Coronary artery (tissue), 2 donors: ENCODE measurements at regions not wholly inside any gene's neighbourhood (a gene's known extent, or its start where the extent isn't known, plus 50 kb on each side); places are given as distances from the start of the nearest gene placed in this dataset.

Experiments
- DNase-seq: peaks from one replicate; pipeline ENCODE4 v3.0.0-alpha.2; 2017; ENCODE audit warnings: low spot score
- H3K27ac ChIP-seq, 2 donors: fragments of 200-600 bp; sonication (generic); one replicate each; pipeline ENCODE4 v1.5.1; 2016 to 2019
- H3K4me3 ChIP-seq: fragments of 200-600 bp; sonication (generic); 2 replicates; pipeline ENCODE4 v1.5.1; 2016; ENCODE audit warnings: mild to moderate bottlenecking, moderate library complexity
- TF ChIP-seq, protein P1 (sequence below): fragments of 200-600 bp; sonication (generic); IDR thresholded peaks from one replicate; pipeline ENCODE4 v1.5.1; 2019; ENCODE audit warnings: antibody characterized with exemption

DNA sequence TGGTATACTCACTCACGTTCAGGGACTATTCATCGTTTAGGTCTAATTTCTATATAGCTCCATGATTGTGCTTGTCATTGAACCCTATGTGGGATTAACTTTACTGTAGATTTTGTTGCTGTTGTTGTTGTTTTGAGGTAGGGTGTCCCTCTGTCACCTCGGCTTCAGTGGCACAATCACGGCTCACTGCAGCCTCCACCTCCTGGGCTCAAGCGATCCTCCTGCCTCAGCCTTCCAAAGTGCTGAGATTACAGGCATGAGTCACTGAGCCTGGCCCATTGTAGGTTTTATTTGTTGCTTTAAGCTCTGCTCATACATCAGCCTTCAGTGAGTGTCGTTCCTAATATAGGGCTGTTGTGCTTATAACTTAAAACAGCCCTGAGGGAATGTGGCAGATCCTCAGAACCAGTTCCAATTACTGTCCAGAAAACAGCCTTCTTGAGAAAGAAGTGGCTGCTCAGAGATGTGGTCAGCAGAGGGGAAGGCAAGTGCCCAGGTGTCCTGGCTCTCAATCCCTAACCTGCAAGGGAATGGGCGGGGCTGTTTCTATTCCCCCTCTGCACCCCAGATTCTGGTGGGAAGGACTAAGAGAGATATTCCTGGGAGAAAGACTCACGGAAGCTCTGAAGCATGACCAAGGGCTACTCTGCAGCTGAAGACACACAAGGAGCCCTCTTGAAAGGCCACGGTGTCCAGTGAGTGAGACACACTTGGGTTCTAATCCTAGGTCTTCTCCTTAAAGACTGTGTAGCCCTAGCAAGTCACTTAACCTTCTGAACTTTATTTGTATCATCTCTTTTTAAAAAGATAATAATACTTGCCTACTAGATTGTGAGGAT lies 79.6 kb upstream of the LCLAT1 start:
- no peak for DNase-seq
- TF ChIP-seq, protein P1, sequence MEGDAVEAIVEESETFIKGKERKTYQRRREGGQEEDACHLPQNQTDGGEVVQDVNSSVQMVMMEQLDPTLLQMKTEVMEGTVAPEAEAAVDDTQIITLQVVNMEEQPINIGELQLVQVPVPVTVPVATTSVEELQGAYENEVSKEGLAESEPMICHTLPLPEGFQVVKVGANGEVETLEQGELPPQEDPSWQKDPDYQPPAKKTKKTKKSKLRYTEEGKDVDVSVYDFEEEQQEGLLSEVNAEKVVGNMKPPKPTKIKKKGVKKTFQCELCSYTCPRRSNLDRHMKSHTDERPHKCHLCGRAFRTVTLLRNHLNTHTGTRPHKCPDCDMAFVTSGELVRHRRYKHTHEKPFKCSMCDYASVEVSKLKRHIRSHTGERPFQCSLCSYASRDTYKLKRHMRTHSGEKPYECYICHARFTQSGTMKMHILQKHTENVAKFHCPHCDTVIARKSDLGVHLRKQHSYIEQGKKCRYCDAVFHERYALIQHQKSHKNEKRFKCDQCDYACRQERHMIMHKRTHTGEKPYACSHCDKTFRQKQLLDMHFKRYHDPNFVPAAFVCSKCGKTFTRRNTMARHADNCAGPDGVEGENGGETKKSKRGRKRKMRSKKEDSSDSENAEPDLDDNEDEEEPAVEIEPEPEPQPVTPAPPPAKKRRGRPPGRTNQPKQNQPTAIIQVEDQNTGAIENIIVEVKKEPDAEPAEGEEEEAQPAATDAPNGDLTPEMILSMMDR, result no peak
- Histone ChIP-seq H3K27ac (peak overlapping the region in 1 of 2 donors; percentile 17), H3K4me3 (no peak overlapping the region)

DNA sequence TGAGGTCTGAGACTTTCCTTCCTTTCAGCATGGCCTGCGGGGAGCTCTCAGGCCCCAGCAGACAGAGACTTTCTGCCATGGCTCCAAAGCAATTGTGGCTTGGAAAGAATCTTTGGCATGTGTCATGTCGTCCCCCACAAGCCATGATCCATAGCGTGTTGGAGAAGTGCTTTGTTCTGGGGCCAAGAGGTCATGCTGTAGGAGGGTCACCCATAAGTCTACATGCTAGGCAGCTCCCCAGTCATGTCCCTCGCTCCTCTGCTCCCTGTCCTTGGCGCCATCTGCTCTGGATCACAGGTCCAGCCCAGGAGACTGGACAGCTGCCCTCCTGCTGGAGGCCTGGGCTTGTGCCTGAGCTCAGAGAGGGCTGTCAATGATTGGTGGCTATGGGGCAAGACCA lies 78.8 kb upstream of the LCLAT1 start:
- TF ChIP-seq, protein P1, result no peak
- DNase-seq, result no peak
- no peak overlapping the region for H3K4me3 ChIP-seq
- H3K27ac ChIP-seq, result peak overlapping the region; percentile 3 to 56

DNA sequence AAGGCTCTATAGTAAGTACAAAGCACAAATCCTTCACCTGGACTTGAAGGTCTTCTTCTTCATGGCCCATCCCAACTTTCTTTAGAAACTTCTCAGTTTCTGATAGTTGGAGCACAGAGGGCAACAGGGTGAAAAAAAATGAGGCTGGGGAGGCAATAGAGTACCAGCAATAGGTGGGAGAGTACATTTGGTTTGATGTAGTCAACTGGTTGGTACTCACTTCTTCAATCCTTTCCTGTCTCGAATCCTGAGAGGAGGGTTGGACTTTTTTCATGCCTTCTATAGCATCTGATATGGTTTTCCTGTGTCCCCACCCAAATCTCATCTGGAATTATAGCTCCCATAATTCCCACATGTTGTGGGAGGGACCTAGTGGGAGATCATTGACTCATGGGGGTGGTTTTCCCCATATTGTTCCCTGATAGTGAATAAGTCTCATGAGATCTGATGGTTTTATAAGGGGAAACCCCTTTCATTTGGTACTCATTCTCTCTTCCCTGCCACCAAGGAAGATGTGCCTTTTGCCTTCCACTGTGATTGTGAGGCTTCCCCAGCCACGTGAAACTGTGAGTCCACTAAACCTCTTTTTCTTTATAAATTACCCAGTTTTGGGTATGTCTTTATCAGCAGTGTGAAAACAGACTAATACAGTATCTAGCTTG lies 75.9 kb upstream of the LCLAT1 start:
- TF ChIP-seq, protein P1, result no peak
- Histone ChIP-seq H3K27ac (peak overlapping the region in 1 of 2 donors; percentile 90), H3K4me3 (no peak overlapping the region)
- no peak for DNase-seq

DNA sequence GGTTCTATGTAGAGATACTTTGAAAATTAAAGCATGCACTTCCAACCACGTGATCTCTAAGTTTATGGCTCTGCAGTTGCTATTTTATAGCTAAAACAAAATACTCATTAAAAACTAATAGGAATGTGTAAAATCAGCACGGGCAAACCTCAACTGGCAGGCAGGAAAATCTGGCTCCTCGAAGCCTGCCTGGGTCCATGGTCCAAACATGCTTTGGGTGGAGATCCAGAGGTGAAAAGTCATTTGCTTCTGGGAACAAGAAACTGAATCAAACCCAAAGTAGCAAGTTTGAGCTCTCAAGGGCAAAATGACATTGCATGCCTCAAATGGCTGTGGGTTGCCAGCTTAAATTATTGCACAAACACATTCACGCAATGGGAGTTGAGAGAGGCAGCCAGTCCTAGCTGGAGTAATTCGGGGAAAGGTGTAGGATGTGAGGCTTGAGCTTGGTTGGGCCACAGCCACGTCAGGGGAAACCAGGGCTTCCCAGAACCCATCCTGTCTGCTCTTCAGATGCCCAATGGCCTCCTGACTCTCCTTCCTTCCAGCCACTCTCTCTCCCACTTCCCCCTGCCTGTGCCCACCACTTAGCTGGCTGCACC lies 75.2 kb upstream of the LCLAT1 start:
- no peak overlapping the region for H3K4me3 ChIP-seq
- TF ChIP-seq, protein P1, result no peak
- peak; percentile 80 for DNase-seq
- peak overlapping the region; percentile 66 to 90 for H3K27ac ChIP-seq

DNA sequence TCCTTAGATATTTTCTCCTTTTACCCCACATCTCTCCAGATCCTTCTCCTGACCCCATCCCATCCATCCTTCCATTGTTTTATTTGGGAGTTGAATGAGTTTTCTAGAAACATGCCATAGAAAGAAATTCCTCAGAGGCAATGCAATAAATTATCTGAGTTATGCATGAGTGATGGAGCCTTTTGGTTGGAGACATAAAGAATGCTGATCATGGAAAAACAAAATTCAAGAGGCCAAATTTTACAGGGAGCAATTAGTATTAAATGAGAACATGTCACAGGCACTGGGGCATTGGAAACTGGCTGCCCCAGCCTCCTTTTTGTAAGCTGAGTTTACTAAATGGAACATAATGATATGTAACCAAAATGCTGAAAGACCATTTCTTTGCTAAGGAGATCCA lies 74.2 kb upstream of the LCLAT1 start:
- DNase-seq, result no peak
- no peak overlapping the region for H3K4me3 ChIP-seq

DNA sequence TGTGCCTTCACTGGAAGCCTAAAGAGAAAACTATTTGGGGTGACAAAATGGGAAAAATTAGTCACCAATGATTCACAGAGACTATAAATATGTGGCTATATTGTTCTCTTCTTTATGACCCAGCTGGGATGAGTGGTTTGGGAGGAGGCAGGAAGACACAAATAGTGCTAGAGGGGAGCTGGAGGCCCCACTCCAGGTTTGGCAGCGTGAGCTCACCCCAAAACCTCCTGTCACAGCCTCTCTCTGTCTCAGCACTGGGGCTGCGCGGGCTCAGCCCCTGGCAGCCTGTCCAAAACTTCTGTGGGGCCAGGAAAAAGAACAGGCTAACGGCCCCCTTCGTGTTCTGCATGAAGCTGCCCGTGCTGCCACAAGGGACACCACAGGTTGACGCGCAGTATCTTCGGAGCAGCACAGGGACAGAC lies 73.2 kb upstream of the LCLAT1 start:
- Histone ChIP-seq H3K27ac (peak overlapping the region; percentile 37 to 73), H3K4me3 (no peak overlapping the region)
- TF ChIP-seq, protein P1, result no peak
- DNase-seq, result no peak

More for the DNA sequence above, 74.2 kb upstream of the LCLAT1 start:
- peak overlapping the region; percentile 66 to 90 for H3K27ac ChIP-seq
- TF ChIP-seq, protein P1, result no peak
